ENCODE measurements at regions not wholly inside any gene's neighbourhood (a gene's known extent, or its start where the extent isn't known, plus 50 kb on each side); places are given as distances from the start of the nearest gene placed in this dataset.

DNA sequence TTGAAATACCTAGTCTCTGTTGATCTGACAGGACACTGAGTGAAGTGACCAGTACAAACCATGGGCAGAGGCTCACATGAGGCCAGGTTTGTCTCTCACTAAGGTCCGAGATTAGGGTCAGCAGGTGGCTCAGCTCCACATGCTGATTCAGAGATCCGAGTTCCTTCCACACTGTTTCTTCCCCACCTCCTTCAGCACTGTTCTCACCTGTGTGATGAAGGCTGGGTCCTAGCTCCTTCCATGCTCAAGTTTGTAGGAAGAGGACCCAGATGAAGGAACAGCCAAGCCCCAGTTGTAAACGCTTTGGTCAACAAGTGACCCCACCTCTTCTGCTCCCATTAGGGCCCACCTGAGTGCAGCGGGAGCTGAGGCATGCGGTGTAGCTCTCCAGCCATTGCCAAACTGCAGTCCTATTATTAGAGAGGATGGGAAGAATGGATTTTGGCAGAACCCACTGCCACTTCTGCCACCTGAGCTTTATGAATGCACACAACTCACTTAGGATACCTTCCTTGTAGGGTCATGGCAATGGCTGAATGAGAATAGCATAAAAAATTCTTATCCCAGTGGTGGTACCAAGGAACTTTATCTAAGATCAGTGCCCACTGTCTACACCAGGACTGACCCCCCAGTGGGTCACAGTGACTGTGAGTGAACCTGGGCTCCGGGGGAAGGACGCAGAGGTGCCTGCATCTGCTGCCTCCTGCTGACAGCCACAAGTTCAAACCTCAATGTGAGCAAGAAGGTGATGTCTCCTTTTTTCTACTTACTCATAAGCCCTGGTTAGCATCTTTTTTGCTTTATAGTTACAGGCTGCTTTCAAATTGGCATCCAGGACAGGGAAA lies 324.8 kb upstream of the HS6ST1 start:
- no peak for TF ChIP-seq ZNF138 (CRISPR knock-in tag; conservative IDR thresholded peaks at IDR 0.05)
- TF ChIP-seq, protein P1, sequence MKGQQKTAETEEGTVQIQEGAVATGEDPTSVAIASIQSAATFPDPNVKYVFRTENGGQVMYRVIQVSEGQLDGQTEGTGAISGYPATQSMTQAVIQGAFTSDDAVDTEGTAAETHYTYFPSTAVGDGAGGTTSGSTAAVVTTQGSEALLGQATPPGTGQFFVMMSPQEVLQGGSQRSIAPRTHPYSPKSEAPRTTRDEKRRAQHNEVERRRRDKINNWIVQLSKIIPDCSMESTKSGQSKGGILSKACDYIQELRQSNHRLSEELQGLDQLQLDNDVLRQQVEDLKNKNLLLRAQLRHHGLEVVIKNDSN (CRISPR knock-in tag; IDR thresholded peaks at IDR 0.05), result no peak
- TF ChIP-seq, protein P2, sequence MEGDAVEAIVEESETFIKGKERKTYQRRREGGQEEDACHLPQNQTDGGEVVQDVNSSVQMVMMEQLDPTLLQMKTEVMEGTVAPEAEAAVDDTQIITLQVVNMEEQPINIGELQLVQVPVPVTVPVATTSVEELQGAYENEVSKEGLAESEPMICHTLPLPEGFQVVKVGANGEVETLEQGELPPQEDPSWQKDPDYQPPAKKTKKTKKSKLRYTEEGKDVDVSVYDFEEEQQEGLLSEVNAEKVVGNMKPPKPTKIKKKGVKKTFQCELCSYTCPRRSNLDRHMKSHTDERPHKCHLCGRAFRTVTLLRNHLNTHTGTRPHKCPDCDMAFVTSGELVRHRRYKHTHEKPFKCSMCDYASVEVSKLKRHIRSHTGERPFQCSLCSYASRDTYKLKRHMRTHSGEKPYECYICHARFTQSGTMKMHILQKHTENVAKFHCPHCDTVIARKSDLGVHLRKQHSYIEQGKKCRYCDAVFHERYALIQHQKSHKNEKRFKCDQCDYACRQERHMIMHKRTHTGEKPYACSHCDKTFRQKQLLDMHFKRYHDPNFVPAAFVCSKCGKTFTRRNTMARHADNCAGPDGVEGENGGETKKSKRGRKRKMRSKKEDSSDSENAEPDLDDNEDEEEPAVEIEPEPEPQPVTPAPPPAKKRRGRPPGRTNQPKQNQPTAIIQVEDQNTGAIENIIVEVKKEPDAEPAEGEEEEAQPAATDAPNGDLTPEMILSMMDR (IDR thresholded peaks at IDR 0.05), result no peak
- TF ChIP-seq, protein P3, sequence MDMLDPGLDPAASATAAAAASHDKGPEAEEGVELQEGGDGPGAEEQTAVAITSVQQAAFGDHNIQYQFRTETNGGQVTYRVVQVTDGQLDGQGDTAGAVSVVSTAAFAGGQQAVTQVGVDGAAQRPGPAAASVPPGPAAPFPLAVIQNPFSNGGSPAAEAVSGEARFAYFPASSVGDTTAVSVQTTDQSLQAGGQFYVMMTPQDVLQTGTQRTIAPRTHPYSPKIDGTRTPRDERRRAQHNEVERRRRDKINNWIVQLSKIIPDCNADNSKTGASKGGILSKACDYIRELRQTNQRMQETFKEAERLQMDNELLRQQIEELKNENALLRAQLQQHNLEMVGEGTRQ (CRISPR knock-in tag; IDR thresholded peaks at IDR 0.05), result no peak
- TF ChIP-seq, protein P4, sequence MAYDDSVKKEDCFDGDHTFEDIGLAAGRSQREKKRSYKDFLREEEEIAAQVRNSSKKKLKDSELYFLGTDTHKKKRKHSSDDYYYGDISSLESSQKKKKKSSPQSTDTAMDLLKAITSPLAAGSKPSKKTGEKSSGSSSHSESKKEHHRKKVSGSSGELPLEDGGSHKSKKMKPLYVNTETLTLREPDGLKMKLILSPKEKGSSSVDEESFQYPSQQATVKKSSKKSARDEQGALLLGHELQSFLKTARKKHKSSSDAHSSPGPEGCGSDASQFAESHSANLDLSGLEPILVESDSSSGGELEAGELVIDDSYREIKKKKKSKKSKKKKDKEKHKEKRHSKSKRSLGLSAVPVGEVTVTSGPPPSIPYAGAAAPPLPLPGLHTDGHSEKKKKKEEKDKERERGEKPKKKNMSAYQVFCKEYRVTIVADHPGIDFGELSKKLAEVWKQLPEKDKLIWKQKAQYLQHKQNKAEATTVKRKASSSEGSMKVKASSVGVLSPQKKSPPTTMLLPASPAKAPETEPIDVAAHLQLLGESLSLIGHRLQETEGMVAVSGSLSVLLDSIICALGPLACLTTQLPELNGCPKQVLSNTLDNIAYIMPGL (CRISPR knock-in tag; IDR thresholded peaks at IDR 0.05), result no peak
